OCI-LY1 (cell line): ENCODE measurements at regions not wholly inside any gene's neighbourhood (a gene's known extent, or its start where the extent isn't known, plus 50 kb on each side); places are given as distances from the start of the nearest gene placed in this dataset.

Experiments used
- H2AFZ ChIP-seq: fragments of 200-600 bp; sonication (generic), shearing (Covaris generic); 2 replicates; pipeline ENCODE4 v1.6.0; 2014; ENCODE audit warnings: antibody characterized with exemption, mild to moderate bottlenecking, low read length
- H3F3A ChIP-seq: fragments of 200-600 bp; sonication (generic), shearing (Covaris generic); 2 replicates; pipeline ENCODE4 v1.6.0; 2014; ENCODE audit warnings: mild to moderate bottlenecking, antibody characterized with exemption, low read length, moderate library complexity; ENCODE audit not compliant: insufficient read depth
- H3K27ac ChIP-seq: fragments of 200-600 bp; sonication (generic); 2 replicates; pipeline ENCODE4 v1.5.1; 2014; ENCODE audit warnings: low read length, mixed run types, mild to moderate bottlenecking, low read depth; ENCODE audit not compliant: poor library complexity, severe bottlenecking
- H3K27me3 ChIP-seq: fragments of 200-600 bp; sonication (generic); 2 replicates; pipeline ENCODE4 v1.6.0; 2014; ENCODE audit warnings: antibody characterized with exemption, mild to moderate bottlenecking, low read length, moderate library complexity; ENCODE audit not compliant: insufficient read depth
- H3K36me3 ChIP-seq: fragments of 200-600 bp; sonication (generic); 2 replicates; pipeline ENCODE4 v1.6.1; 2014; ENCODE audit warnings: mild to moderate bottlenecking, antibody characterized with exemption, low read length, moderate library complexity, mixed read lengths; ENCODE audit not compliant: insufficient read depth
- H3K4me1 ChIP-seq: fragments of 200-600 bp; sonication (generic); 2 replicates; pipeline ENCODE4 v1.5.1; 2014; ENCODE audit warnings: mild to moderate bottlenecking, low read length, moderate library complexity; ENCODE audit not compliant: insufficient read depth, severe bottlenecking
- H3K4me2 ChIP-seq: fragments of 200-600 bp; sonication (generic), shearing (Covaris generic); 2 replicates; pipeline ENCODE4 v1.6.1; 2014; ENCODE audit warnings: low read length
- H3K4me3 ChIP-seq: fragments of 200-600 bp; sonication (generic); 2 replicates; pipeline ENCODE4 v1.5.1; 2014; ENCODE audit warnings: low read length, low read depth, mild to moderate bottlenecking, mixed read lengths; ENCODE audit not compliant: poor library complexity, severe bottlenecking
- H3K79me2 ChIP-seq: fragments of 200-600 bp; shearing (Covaris generic); 2 replicates; pipeline ENCODE4 v1.6.1; 2016; ENCODE audit warnings: mixed run types, low read length, mixed read lengths; ENCODE audit not compliant: insufficient read depth
- H3K9ac ChIP-seq: fragments of 200-600 bp; sonication (generic), shearing (Covaris generic); 2 replicates; pipeline ENCODE4 v1.6.1; 2014; ENCODE audit warnings: mild to moderate bottlenecking, low read length, mixed read lengths
- H3K9me2 ChIP-seq: fragments of 200-600 bp; sonication (generic), shearing (Covaris generic); 2 replicates; pipeline ENCODE4 v1.6.1; 2014; ENCODE audit warnings: low read depth, mild to moderate bottlenecking, low read length, mixed read lengths
- H3K9me3 ChIP-seq: fragments of 200-600 bp; shearing (Covaris generic); 2 replicates; pipeline ENCODE4 v1.6.1; 2014; ENCODE audit warnings: low read length, mixed read lengths
- H4K20me1 ChIP-seq: fragments of 200-600 bp; sonication (generic), shearing (Covaris generic); 2 replicates; pipeline ENCODE4 v1.6.0; 2016; ENCODE audit warnings: mild to moderate bottlenecking, low read length; ENCODE audit not compliant: insufficient read depth
- CTCF ChIP-seq: fragments of 200-600 bp; sonication (generic), shearing (Covaris generic); IDR thresholded peaks from 2 replicates; pipeline ENCODE4 v1.5.1; 2017; ENCODE audit warnings: mild to moderate bottlenecking, antibody characterized with exemption, low read length, moderate library complexity, mixed read lengths
- EZH2 ChIP-seq: fragments of 200-600 bp; sonication (generic), shearing (Covaris generic); IDR thresholded peaks from 2 replicates; pipeline ENCODE4 v1.8.0; 2017; ENCODE audit warnings: borderline replicate concordance, mixed run types, mild to moderate bottlenecking, antibody characterized with exemption, low read length, moderate library complexity, mixed read lengths

DNA sequence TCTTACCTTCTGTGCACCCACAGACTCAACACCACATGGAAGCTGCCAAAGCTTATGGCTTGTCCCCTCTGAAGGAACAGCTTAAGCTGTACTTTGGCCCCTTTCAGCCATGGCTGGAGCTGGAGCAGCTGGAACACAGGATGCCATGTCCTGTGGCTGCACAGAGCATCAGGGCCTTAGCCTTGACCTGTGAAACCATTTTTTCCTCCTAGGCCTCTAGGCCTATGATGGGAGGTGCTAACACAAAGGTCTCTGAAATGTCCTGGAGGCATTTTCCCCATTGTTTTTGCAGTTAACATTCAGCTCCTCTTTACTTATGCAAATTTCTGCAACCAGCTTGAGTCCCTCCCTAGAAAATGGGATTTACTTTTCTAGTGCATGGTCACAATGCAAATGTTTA, 461.4 kb upstream of the TYRP1 start:
- H3K4me1 ChIP-seq, result no peaks in the 10 kb centered on the region
- H3K4me2 ChIP-seq, result no peak overlapping the region
- H3F3A ChIP-seq, result no peaks in the 10 kb centered on the region
- no peaks in the 10 kb centered on the region for H3K79me2 ChIP-seq
- H4K20me1 ChIP-seq, result no peaks in the 10 kb centered on the region
- no peak overlapping the region for H2AFZ ChIP-seq
- no peak overlapping the region for H3K4me3 ChIP-seq
- no peaks in the 10 kb centered on the region for H3K27me3 ChIP-seq
- H3K9me2 ChIP-seq, result no peaks in the 10 kb centered on the region
- H3K9ac ChIP-seq, result no peak overlapping the region
- no peaks in the 10 kb centered on the region for H3K9me3 ChIP-seq
- no peaks in the 10 kb centered on the region for H3K36me3 ChIP-seq
- H3K27ac ChIP-seq, result no peak overlapping the region
- TF ChIP-seq EZH2, result no peak
- no peak for TF ChIP-seq CTCF

DNA sequence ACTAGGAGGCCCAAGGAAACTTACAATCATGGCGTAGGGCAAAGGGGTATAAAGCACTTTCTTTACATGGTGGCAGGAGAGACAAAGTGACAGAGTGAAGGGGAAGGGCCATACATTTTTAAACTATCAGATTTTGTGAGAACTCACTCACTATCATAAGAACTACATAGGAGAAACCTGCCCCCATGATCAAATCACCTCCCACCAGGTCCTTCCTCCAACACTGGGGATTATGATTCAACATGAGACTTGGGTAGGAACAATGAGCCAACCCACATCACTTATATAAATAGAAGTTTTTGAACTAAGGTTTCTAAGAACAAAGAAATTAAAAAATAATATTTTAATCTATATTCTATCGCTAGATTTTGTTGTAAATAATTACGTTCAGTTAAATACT, 460.3 kb upstream of the TYRP1 start:
- no peak overlapping the region for H3K27ac ChIP-seq
- H3K9ac ChIP-seq, result no peak overlapping the region
- H3K27me3 ChIP-seq, result no peaks in the 10 kb centered on the region
- H3K36me3 ChIP-seq, result no peaks in the 10 kb centered on the region
- no peak overlapping the region for H3K4me2 ChIP-seq
- no peaks in the 10 kb centered on the region for H4K20me1 ChIP-seq
- H3K79me2 ChIP-seq, result no peaks in the 10 kb centered on the region
- no peaks in the 10 kb centered on the region for H3F3A ChIP-seq
- no peak for TF ChIP-seq CTCF
- no peak for TF ChIP-seq EZH2
- H2AFZ ChIP-seq, result no peak overlapping the region
- no peaks in the 10 kb centered on the region for H3K9me2 ChIP-seq
- no peaks in the 10 kb centered on the region for H3K4me1 ChIP-seq
- H3K4me3 ChIP-seq, result no peak overlapping the region
- no peaks in the 10 kb centered on the region for H3K9me3 ChIP-seq

- no peak overlapping the region for H3K27ac ChIP-seq
- H3K4me1 ChIP-seq, result no peaks in the 10 kb centered on the region
- H3F3A ChIP-seq, result no peaks in the 10 kb centered on the region
- H3K79me2 ChIP-seq, result no peaks in the 10 kb centered on the region
- no peak overlapping the region for H2AFZ ChIP-seq
- H3K4me2 ChIP-seq, result no peak overlapping the region
- H3K4me3 ChIP-seq, result no peak overlapping the region
- H3K9ac ChIP-seq, result no peak overlapping the region
- no peaks in the 10 kb centered on the region for H3K9me3 ChIP-seq
- no peaks in the 10 kb centered on the region for H3K36me3 ChIP-seq
- no peaks in the 10 kb centered on the region for H4K20me1 ChIP-seq
- no peak for TF ChIP-seq CTCF
- TF ChIP-seq EZH2, result no peak
- no peaks in the 10 kb centered on the region for H3K27me3 ChIP-seq
- no peaks in the 10 kb centered on the region for H3K9me2 ChIP-seq
Measured at GRCh38 chr9:12253941-12254340, 439.2 kb upstream of the TYRP1 start.
